HG03175 (cell line): ENCODE measurements at regions not wholly inside any gene's neighbourhood (a gene's known extent, or its start where the extent isn't known, plus 50 kb on each side); places are given as distances from the start of the nearest gene placed in this dataset.
"Not testable (repeated sequence)": the region's sequence is repeated elsewhere in the genome, so short reads cannot be mapped to it uniquely, and the experiment has no call there.

ENCODE experiments used
- ATAC-seq: cut with Tn5 transposase; IDR thresholded peaks from one replicate; pipeline ENCODE4 v1.9.1; 2021; ENCODE audit warnings: mild to moderate bottlenecking, moderate library complexity; ENCODE audit not compliant: unreplicated experiment

DNA sequence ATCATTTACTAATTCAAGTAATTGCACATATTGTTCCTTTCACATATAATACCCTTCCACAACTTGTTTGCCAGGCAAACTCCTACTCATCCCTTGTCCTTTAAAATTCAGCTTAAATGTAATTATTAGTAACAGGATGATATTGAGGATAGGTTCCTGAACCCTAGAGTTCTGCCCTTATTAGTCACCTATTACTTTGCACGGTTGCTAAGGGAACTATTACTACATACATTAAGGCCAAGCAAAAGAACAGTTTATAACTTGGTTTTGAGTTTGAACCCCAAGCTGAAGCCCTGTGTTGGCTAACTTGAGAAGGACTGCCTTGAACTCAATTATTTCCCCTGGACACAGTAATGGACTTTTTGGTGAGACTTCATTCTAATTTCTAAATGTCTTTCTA, 529.7 kb downstream of the IGSF11 start:
- no peak for ATAC-seq

- ATAC-seq: no peak
Measured at GRCh38 chr3:118505784-118506183, 528.9 kb downstream of the IGSF11 start.

- no peak for ATAC-seq
Measured at GRCh38 chr3:118511402-118511801, 523.2 kb downstream of the IGSF11 start.

DNA sequence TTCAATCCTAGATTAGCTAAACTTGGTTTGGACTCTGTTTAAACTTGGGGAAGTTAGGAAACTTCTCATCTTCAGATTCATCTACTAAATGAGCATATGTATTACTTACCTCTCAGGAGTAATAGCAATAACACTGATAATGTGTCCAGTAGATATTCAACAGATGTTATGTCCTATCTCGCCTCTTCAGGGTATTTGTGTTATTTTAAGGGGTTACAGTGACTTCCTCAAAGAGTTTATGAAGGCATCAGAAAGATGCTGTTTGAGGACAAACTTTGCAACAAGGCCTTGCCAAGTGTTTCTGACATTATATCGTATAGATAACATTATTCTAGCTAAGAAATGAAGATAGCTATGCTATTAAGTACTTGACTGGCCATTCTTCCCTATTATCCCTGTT, 522.3 kb downstream of the IGSF11 start:
- ATAC-seq: no peak

DNA sequence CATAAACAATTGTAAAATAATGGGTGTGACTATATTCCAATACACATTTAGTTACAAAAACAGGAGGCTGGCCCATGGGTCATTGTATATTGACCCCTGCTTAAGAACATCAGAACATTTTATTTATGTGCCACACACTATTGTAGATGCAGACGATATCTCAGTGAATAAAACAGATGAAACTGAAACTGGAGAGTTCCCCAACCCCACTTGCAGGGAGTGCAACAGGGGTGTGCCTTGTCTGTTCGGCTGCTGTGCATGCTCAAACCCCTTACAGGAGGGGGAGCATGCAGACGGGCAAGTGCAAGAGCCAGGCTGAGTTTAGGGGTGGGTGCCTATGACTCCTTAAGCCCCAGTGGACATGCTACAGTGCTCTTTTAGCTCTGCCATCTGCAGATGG, 509.6 kb downstream of the IGSF11 start:
- ATAC-seq: no peak

GRCh38 chr3:118526758-118527513, 507.7 kb downstream of the IGSF11 start:
- peak; percentile 49 for ATAC-seq

- no peak for ATAC-seq
Measured at GRCh38 chr3:118527514-118528044, 507.1 kb downstream of the IGSF11 start.

GRCh38 chr3:118529554-118529953, 505.1 kb downstream of the IGSF11 start:
- no peak for ATAC-seq

DNA sequence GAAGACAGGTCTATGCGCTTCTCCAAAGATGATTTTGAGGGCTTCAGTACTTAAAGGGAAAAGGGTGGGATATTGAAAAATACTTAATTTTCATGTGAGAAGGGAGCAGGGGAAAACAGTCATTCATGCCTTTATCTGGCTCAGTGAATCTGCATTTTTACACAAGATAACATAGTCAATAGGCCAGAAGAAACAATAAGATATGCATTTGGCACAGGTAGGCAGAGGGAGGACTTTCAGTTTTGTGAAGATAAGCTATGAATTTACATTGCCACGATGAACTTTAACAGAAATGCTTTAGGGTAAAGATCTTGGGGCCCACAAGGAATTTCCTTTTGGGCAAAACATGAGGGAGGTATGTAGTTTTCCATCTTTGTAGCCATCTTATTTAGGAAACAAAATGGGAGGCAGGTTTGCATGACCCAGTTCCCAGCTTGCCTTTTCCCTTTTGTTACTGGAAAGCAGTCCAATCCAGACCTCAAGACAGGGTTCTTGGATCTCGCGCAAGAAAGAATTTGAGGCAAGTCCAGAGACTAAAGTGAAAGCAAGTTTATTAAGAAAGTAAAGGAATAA, 504.2 kb downstream of the IGSF11 start:
- no peak for ATAC-seq

- not testable (repeated sequence) for ATAC-seq
Measured at GRCh38 chr3:118530927-118531356, 503.7 kb downstream of the IGSF11 start.

DNA sequence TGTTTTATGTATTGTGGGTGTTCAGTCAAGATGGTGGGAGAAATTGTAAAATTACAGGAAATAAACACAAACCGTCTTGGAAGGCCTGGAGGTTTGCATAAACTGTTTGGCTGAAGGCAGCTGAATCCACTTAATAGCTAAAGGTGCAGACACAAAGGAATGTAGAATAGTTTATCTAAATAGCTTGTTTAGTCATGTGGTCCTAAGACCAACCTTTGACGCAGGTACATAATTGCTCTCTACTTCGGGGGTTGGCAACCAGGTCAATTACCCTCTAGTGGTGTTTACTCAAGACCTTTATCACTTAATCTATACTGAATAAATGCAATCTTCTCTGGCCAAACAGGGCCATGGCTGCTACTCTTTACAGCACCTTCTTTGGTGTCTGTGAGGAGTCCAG, 502.8 kb downstream of the IGSF11 start:
- no peak for ATAC-seq

- no peak for ATAC-seq
Measured at GRCh38 chr3:118533676-118534075, 501.0 kb downstream of the IGSF11 start.

GRCh38 chr3:118534519-118534918, 500.1 kb downstream of the IGSF11 start:
- no peak for ATAC-seq

DNA sequence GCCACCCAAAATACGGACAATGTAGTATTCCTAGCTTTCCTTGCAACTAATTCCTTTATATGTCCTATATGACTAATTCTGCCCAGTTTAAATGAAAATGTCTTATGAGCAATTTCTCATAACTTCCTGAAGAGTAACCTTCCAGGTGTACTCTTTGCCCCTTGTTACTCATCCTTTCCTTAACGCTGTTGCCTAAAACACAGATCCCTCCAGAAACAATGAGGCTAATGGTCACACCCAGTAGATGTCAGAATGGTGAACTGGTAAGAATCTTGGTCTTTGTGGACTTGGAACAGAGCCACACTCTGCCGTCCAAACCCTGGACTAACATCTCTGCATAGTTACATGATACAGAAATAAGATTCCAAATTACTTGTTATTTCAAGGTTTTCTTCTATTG, 497.9 kb downstream of the IGSF11 start:
- no peak for ATAC-seq

GRCh38 chr3:118537454-118537853, 497.2 kb downstream of the IGSF11 start:
- no peak for ATAC-seq

DNA sequence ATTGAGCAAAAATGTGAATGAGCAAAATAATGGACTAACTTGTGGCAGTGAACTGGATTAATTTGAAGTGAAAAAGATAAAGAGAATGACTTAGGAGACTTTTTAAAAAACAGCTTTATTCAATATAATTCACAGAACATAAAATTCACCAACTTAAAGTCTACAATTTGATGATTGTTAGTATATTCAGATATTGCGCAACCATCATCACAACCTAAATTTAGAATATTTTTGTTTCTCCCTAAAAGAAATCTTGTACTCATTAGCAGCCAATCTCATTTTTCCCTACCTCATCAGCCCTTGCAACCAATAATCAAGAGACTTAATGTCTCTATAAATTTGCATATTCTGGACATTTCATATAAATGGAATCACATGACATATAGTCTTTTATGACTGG, 496.5 kb downstream of the IGSF11 start:
- ATAC-seq: no peak

GRCh38 chr3:118539820-118540447, 494.7 kb downstream of the IGSF11 start:
- ATAC-seq: not testable (repeated sequence)

- not testable (repeated sequence) for ATAC-seq
Measured at GRCh38 chr3:118540448-118540821, 494.2 kb downstream of the IGSF11 start.

DNA sequence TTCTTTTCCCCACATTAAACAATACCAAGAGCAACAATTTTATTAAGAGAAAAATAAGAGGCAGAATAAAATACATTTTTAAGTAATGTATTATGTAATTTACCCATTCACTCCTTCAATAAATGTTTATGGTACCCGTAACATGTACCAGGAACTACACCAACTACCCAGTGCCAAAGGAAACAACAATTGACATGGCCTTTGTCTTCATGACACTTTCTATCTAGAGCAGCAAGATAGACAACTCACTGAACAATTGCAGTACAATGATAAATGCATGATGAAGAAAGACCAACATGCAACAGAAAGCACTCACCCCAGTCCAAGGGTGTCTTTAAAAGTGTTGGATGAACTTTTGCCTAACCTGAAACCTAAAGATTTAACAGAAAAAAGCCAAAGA, 493.8 kb downstream of the IGSF11 start:
- ATAC-seq: no peak

GRCh38 chr3:118541796-118542195, 492.9 kb downstream of the IGSF11 start:
- ATAC-seq: no peak

GRCh38 chr3:118543832-118544231, 490.8 kb downstream of the IGSF11 start:
- ATAC-seq: no peak

DNA sequence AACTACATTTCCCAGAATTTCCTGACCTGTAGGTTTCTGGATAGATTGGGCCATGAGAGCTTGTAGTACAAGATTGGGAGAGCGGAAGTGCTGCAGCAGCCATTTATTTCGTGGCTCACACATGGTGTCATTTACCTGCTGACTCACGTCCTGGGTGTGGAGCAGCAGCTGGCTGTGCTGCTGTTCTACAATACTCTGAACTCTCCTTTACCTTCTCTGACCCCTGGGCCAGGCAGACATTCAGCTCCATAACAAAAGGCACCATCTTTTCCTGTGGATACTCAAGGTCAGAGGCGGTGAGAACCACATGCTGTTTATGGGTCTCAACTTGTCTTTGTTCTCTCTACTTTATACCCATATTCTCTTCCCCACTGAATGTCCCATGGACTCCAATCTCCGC, 490.2 kb downstream of the IGSF11 start:
- ATAC-seq: no peak
